Muscle of back (tissue), 3 donors: ENCODE measurements at regions not wholly inside any gene's neighbourhood (a gene's known extent, or its start where the extent isn't known, plus 50 kb on each side); places are given as distances from the start of the nearest gene placed in this dataset.

ENCODE experiments used
- DNase-seq, 3 donors: peaks; one replicate each; pipeline versions ENCODE4 v3.0.0 to v3.0.0-alpha.2; 2013

- peak in 1 of 3 donors; percentile 64 for DNase-seq
Observed at GRCh38 chr10:118501637-118502440, 93.6 kb downstream of the PRLHR start.

DNA sequence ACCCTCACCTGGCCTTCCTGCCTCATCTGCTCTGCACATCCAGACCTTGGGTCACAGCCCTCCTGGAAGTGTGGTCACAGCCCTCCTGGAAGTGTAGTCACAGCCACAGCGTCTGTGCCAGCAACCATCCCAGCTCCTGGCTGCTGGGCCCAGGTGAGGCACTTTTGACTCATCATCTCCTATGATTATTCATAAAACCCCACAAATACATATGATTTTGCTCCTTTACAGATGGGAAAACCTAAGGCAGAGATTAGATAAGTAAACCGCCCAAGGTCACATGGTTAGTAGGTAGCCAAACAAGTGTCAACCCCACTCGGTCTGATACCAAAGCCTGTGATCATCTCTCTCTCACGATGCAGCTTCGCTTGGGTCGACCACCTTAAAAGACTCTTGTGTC is 94.3 kb downstream of the PRLHR start:
- no peak for DNase-seq

GRCh38 chr10:118500477-118501104 is 94.9 kb downstream of the PRLHR start:
- DNase-seq, result no peak

DNA sequence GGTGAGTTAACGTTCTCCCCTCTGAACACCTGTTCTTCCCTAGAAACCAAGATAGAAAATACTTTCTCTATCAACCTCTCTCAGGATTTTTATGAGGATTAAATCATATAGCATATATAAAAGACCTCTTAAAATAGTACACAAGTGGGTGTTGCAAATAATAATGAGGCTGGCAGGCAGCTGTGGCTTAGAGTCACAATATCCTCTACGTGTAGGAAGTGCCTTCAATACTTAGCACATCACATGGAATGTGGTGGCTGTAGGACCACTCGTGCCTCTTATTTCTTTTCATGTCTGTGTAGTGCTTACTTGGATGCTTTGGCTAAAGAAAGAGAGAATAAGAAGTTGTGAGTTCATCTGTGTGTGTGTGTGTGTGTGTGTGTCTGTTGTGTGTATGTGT is 96.3 kb downstream of the PRLHR start:
- DNase-seq, result no peak

DNA sequence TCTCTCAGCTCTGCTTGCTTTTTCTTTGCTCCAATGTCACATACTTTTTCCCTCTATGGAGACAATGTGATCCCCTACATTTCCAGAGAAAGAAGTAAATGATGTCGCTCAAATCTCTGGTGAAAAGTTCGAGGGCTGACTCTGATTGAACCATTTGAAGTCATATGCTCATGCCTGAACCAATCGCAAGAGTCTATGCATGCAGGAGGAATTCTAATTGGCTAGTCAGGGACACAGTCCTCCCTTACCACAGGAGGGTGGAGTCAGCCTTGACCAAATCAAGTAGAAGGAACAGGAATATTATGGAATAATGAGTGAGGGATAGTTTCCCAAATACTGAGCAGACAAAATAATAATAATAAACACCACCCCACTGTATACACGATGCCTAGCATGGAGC is 96.8 kb downstream of the PRLHR start:
- no peak for DNase-seq

GRCh38 chr10:118497227-118497626 is 98.2 kb downstream of the PRLHR start:
- no peak for DNase-seq

DNA sequence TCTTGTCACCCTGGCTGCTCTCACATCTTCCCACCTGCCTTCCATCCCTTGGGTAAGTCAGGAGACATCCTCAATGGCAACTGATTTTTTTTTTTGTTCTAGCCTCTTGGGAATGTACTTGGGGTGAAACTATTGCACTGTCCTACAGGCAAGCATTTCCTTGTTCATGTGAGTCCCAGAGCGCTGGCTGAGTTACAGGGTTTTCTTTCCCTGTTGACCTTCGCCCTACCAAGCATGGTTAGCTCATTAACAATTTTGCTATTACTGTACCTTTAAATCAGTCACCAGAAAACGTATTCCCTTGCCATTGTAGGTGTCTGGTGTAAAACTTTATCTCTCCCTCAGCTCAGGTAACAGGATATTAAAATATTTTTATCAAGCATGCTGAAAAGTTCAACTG is 98.9 kb downstream of the PRLHR start:
- no peak for DNase-seq

GRCh38 chr10:118495499-118495898 is 99.9 kb downstream of the PRLHR start:
- peak in 1 of 3 donors; percentile 22 for DNase-seq

DNA sequence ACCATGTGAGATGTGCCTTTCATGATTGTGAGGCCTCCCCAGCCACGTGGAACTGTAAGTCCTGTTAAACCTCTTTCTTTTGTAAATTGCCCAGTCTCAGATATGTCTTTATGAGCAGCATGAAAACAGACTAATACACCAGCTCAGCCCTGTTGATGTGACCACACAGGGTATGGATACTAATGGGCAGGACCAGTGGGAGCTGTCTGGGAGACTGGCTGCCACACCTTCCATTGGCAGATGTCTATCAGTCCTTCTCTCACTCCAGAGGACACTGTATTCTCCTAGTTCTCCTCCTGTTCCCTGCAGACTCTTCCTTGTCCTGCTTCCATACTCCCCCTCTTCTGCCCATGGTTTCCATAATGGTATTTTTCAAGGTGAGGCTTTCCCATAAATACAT is 104.4 kb downstream of the PRLHR start:
- DNase-seq, result no peak

DNA sequence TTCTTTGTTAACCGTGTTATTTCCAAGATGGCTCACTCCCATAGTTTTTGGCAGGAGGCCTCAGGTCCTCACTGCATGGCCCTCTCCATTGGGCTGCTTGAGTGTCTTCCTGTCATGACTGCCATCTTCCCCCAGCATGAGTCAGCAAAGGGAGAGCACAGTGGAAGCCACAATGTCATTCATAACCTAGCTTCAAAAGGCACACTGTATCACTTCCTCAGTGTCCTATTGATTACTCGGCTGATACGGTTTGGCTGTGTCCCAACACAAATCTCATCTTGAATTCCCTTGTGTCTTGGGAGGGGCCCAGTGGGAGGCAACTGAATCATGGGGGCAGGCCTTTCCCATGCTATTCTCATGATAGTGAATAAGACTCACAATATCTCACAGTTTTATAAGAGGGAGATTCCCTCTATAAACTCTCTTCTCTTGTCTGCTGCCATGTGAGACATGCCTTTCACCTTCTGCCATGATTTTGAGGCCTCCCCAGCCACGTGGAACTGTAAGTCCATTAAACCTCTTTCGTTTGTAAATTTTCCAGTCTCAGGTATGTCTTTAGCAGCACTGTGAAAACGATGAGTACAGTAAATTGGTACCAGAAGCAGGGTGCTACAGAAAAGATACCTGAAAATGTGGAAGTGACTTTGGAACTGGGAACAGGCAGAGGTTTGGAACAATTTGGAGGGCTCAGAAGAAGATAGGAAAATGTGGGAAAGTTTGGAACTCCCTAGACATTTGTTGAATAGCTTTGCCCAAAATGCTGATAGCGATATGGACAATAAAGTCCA is 106.5 kb downstream of the PRLHR start:
- DNase-seq, result no peak

DNA sequence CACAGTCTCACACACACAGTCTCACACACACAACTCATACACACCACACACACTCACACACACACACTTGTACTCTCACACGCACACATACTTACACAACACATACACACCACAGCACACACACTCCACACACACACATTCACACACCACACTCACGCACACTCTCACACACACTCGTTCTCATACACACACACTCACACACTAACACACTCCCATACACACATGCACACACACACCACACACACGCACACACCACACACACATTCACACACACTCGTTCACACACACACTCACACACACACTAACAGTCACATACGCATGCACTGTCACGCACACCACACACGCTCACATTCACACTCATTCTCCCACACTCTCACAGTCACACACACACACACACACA is 109.8 kb downstream of the PRLHR start:
- no peak for DNase-seq

GRCh38 chr10:118484152-118484871 is 111.1 kb downstream of the PRLHR start:
- DNase-seq, result no peak

- DNase-seq, result no peak
Observed at GRCh38 chr10:118483496-118483895, 112.0 kb downstream of the PRLHR start.

DNA sequence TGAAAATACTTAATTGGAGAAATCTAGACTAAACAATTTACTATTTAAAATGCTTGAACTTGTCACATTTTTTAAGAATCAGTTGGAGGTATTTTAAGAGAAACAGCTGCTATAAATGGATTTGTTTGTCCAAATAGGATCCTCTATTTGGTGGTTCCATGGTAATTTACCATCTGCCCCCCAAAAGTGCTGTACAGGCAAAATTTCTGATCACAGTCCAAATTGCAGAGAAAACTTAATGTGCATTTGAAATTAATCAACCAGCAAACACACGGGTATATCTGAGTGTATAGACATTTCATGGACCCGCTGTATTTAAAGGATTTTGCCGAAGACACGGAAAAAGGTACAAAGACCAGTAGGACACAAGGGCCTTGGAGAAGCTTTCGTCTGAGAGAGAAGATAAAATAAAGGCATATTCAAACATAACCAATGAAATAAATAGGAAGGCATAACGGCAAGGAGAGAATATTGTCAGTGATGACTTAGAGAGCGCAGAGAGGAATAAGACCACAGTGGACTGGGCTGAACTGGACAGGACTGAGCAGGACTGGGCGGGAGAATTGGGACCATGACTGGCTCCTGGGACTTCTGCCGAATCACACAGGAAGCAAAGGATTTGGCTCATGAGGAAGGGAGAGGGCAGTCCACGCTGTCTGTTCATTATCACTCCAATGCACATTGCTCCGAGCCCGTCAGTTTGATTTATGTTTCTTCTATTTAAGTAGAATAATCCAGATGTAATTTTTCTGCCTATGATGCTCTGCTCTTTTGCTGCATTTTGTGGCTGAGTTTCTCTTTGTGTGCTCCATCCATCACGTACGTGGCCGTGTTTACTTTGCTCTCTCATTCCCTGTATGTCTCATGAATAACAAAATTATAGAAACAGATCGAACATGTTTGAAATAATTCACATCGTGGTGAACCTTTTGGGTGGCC is 112.8 kb downstream of the PRLHR start:
- DNase-seq, result no peak

DNA sequence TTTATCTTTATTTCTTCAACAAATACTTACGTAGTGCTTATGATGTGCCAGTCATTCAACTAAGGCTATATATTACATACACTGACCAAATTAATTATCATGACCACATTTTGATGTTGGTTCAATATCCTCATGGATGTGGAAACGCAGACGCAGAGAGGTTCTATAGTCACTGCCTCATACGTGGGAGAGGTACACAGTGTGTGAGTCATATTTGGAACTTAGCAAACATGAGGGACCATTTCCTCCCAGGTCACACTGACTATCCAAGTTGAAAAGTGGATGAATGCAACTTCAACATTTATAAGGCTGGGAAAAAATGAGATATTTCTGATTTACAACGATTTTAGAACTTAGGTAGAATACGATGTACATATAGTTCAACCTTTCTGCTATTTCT is 113.6 kb downstream of the PRLHR start:
- no peak for DNase-seq

DNA sequence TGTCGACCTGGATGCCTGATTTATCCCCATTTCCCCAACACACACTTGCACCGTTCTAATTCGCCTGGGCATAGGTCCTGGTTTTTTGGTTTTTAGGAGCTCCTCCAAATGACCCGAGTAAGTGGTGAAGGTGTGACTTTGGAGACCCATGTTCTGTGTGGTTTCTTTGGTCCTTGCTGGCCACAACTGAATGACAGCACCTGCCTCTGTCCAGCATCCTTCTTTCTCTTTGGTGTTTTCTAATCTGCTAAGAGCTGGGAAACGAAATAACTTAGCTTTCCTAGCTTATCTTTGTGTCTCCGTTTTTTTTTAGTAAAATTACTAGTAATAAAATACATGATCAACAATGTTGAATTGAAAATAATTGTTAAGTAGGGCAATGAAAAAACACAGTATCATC is 120.2 kb downstream of the PRLHR start:
- DNase-seq, result no peak

DNA sequence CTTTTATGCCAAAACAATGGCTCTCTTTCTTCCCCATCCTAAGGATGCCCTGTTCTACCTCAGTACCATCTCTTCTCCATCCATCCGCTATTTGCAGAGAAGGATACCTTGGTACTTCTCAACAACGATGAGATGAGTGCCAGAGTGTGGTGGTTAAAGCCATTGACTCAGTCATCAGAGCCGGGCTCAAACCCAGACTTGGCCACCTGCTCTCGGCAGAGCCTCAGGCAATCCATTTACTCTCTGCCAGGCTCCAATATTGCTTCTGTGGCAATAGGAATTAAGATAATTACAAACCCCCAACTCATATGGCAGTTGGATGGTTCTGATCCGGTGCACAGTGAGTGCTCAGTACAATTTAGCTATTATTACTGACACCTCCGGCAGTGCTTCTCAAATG is 121.3 kb downstream of the PRLHR start:
- no peak for DNase-seq

DNA sequence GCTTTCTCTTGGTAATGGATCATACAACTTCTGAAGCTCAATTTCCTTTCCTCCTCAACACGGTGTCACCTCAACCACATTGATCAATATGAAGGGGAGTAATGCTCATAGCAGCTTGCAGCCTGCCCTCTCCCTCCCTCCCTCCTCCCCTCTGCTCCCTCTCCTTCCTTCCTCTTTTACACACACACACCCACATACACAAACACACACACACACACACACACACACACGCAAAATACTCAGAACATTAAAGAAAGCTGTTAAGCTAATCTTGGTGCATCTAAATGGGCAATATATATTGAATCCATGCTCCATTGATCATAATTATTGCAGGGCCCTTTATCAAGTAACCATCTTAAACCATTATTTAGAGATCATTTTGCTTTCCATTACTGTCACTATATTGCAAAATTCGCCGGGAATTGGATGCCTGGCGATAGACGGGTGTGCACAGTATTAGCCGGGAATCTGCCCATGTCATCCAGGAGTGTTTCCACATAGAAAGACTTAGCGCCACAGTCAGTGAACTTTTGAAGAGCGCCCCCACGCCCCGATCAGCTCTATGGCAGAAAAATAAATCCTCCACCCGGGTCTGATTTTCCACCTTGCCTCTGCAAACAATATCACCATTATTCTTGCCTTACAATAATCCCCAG is 122.0 kb downstream of the PRLHR start:
- no peak for DNase-seq

- DNase-seq, result no peak
Observed at GRCh38 chr10:118472415-118473304, 122.8 kb downstream of the PRLHR start.
